CD4-positive, CD25-positive, alpha-beta regulatory T cell (primary cell): ENCODE measurements at regions not wholly inside any gene's neighbourhood (a gene's known extent, or its start where the extent isn't known, plus 50 kb on each side); places are given as distances from the start of the nearest gene placed in this dataset.

Experiments used
- ATAC-seq, 2 donors: fragments of 150-1000 bp; cut with Tn5 transposase; one replicate each; pipeline ENCODE4 v1.10.0; 2021; ENCODE audit warnings: low read depth in 2 of 2, moderate number of reproducible peaks in 2 of 2, moderate library complexity in 1 of 2
- DNase-seq, 3 donors: peaks; one replicate each; pipeline versions ENCODE4 v3.0.0 to v3.0.0-alpha.2; 2012 to 2022; ENCODE audit warnings: mixed read lengths in 1 of 3
- H3K27ac ChIP-seq: one replicate; pipeline ENCODE4 v1.7.0; 2013; ENCODE audit warnings: mild to moderate bottlenecking, low read length; ENCODE audit not compliant: insufficient read depth, poor library complexity, severe bottlenecking
- H3K27me3 ChIP-seq: one replicate; pipeline ENCODE4 v1.7.0; 2013; ENCODE audit warnings: low read length; ENCODE audit not compliant: control insufficient read depth, insufficient read depth
- H3K36me3 ChIP-seq: one replicate; pipeline ENCODE4 v1.7.0; 2013; ENCODE audit warnings: mild to moderate bottlenecking, low read length, moderate library complexity; ENCODE audit not compliant: control insufficient read depth, insufficient read depth
- H3K4me1 ChIP-seq: 2 replicates; pipeline ENCODE4 v1.7.0; 2013; ENCODE audit warnings: mild to moderate bottlenecking, low read length; ENCODE audit not compliant: insufficient read depth, control insufficient read depth, poor library complexity, severe bottlenecking
- H3K4me3 ChIP-seq: one replicate; pipeline ENCODE4 v1.7.0; 2013; ENCODE audit warnings: low read depth, mild to moderate bottlenecking, low read length, moderate library complexity
- H3K9me3 ChIP-seq, 2 experiments: 1 replicate in 1 of 2; 2 replicates in 1 of 2; pipeline ENCODE4 v1.7.0; 2013; ENCODE audit warnings: low read length in 2 of 2, mild to moderate bottlenecking in 1 of 2, moderate library complexity in 1 of 2; ENCODE audit not compliant: control insufficient read depth in 2 of 2
- H3K27ac Mint-ChIP-seq, 3 donors: one replicate each; pipeline ENCODE4 v1.8.0; 2020 to 2022; ENCODE audit warnings: mild to moderate bottlenecking in 3 of 3, mixed read lengths in 3 of 3, moderate library complexity in 2 of 3
- H3K27me3 Mint-ChIP-seq: one replicate; pipeline ENCODE4 v1.8.0; 2022; ENCODE audit warnings: mild to moderate bottlenecking, mixed read lengths
- H3K36me3 Mint-ChIP-seq: one replicate; pipeline ENCODE4 v1.8.0; 2020; ENCODE audit warnings: mixed read lengths
- H3K4me1 Mint-ChIP-seq, 4 donors: one replicate each; pipeline ENCODE4 v1.8.0; 2020 to 2022; ENCODE audit warnings: mixed read lengths in 4 of 4, mild to moderate bottlenecking in 1 of 4
- H3K4me3 Mint-ChIP-seq, 4 donors: one replicate each; pipeline ENCODE4 v1.8.0; 2020 to 2022; ENCODE audit warnings: mild to moderate bottlenecking in 4 of 4, mixed read lengths in 4 of 4, moderate library complexity in 3 of 4
- H3K9me3 Mint-ChIP-seq, 7 donors: one replicate each; pipeline ENCODE4 v1.8.0; 2020 to 2022; ENCODE audit warnings: mixed read lengths in 7 of 7, mild to moderate bottlenecking in 3 of 7, moderate library complexity in 2 of 7

DNA sequence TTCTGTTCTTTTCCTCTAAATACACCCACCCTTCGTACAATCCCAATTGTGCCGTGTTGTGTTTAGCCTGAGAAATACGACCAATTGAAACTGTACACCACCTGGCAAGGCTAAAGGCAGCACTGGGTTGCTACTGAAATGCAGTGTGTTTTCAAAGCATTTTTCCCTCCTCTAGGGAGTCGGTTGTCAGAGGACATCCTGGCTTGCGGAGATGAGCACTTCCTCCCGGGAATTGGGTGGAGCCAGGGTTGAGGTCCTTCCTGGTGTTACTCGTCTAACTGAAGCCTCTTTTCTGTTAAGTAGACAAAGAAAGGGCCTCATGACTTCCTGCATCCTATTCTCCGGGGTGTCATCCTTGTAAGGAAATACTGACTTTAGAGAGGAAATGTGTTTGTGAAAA, 133.5 kb downstream of the MTPAP start:
- Histone ChIP-seq H3K9me3 (no peaks in the 10 kb centered on the region), H3K27me3 (peaks cover 5% of the 10 kb centered on the region), H3K36me3 (no peaks in the 10 kb centered on the region), H3K4me3 (no peak overlapping the region), H3K27ac (no peak overlapping the region), H3K4me1 (no peaks in the 10 kb centered on the region)
- H3K9me3 Mint-ChIP-seq, result peaks cover 0 to 3% (median 0%) of the 10 kb centered on the region in 7 donors
- H3K27me3 Mint-ChIP-seq, result peaks cover 25% of the 10 kb centered on the region
- no peak overlapping the region for H3K4me3 Mint-ChIP-seq
- H3K36me3 Mint-ChIP-seq, result no peaks in the 10 kb centered on the region
- no peak for DNase-seq
- H3K27ac Mint-ChIP-seq, result no peak overlapping the region
- no peak for ATAC-seq
- H3K4me1 Mint-ChIP-seq, result peaks cover 0 to 9% (median 2%) of the 10 kb centered on the region in 4 donors

DNA sequence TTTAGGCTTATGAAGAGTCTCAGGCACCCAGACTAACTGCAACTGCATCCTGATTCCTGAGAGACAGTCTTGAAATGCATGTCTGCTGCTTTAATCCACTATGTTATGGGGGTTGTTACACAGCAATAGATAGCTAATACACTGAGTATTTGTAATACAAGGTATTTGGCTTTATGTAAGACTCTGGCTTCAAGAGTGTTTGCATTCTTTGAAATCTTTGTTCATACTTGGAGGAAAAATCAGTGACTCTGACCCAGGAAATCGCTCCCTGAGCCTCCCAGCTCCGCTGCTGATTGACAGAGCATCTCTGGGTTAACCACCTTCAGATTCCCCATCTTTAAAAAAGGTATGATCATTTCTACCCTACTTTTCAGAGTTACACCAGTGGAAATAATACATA, 133.9 kb downstream of the MTPAP start:
- H3K4me1 Mint-ChIP-seq, result peaks cover 0 to 6% (median 0%) of the 10 kb centered on the region in 4 donors
- H3K4me3 Mint-ChIP-seq, result no peak overlapping the region
- H3K4me1 ChIP-seq, result no peaks in the 10 kb centered on the region
- no peaks in the 10 kb centered on the region for H3K36me3 ChIP-seq
- H3K4me3 ChIP-seq, result no peak overlapping the region
- H3K27me3 Mint-ChIP-seq, result peaks cover 25% of the 10 kb centered on the region
- H3K36me3 Mint-ChIP-seq, result no peaks in the 10 kb centered on the region
- ATAC-seq (no peak), DNase-seq (no peak)
- H3K27ac ChIP-seq, result no peak overlapping the region
- no peaks in the 10 kb centered on the region for H3K9me3 ChIP-seq
- H3K9me3 Mint-ChIP-seq, result peaks cover 0 to 3% (median 0%) of the 10 kb centered on the region in 7 donors
- peaks cover 5% of the 10 kb centered on the region for H3K27me3 ChIP-seq
- H3K27ac Mint-ChIP-seq, result no peak overlapping the region

DNA sequence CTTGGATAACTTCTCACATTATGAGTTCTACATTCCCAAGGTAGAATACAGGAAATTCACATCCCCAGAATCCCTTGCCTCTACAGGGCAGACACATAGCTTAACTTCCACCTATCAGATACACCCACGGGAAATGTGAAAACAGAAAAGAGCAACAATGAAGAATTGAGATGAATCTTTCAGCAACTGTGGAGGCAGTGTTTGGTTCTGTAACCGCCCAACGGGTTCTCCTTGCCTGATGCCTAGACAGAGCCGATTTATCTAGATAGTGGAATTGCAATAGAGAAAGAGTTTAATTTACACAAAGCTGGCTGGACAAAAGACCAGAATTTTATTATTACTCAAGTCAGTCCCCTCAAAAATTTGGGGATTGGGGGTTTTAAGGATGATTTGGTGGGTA, 138.8 kb downstream of the MTPAP start:
- Mint-ChIP-seq H3K27ac (no peak overlapping the region), H3K27me3 (peaks cover 3% of the 10 kb centered on the region), H3K4me3 (no peak overlapping the region), H3K36me3 (no peaks in the 10 kb centered on the region), H3K9me3 (peaks cover 0 to 3% (median 0%) of the 10 kb centered on the region in 7 donors), H3K4me1 (peaks cover 0 to 4% (median 0%) of the 10 kb centered on the region in 4 donors)
- H3K27me3 ChIP-seq, result no peaks in the 10 kb centered on the region
- no peak overlapping the region for H3K27ac ChIP-seq
- H3K9me3 ChIP-seq, result no peaks in the 10 kb centered on the region
- no peaks in the 10 kb centered on the region for H3K36me3 ChIP-seq
- no peak for ATAC-seq
- no peak overlapping the region for H3K4me3 ChIP-seq
- no peaks in the 10 kb centered on the region for H3K4me1 ChIP-seq
- no peak for DNase-seq

DNA sequence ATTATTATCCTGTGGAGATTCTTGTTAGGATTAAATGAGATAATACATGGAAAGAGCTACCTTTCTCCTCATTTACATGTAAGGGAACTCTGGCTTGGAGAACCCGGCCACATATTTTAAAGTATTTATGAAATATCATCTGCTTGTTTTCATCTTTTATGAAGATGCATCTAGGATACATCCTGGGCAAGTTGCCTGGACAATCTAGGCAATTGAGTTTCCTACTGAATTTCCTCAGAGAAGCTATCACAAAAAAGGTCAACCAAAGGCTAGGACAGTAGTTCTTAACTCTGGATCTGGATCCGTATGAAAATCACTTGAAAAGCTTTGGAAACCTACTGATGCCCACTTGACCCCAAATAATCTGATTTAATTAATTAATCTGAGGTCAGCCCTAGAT, 140.7 kb downstream of the MTPAP start:
- no peak overlapping the region for H3K4me3 Mint-ChIP-seq
- H3K9me3 ChIP-seq, result peaks cover 3% of the 10 kb centered on the region in 2 experiments
- no peak for ATAC-seq
- no peak overlapping the region for H3K4me3 ChIP-seq
- peaks cover 0 to 5% (median 2%) of the 10 kb centered on the region in 7 donors for H3K9me3 Mint-ChIP-seq
- H3K27ac Mint-ChIP-seq, result no peak overlapping the region
- no peaks in the 10 kb centered on the region for H3K27me3 ChIP-seq
- no peaks in the 10 kb centered on the region for H3K36me3 Mint-ChIP-seq
- peaks cover 6% of the 10 kb centered on the region for H3K27me3 Mint-ChIP-seq
- peaks cover 0 to 4% (median 0%) of the 10 kb centered on the region in 4 donors for H3K4me1 Mint-ChIP-seq
- DNase-seq, result no peak
- H3K4me1 ChIP-seq, result no peaks in the 10 kb centered on the region
- no peaks in the 10 kb centered on the region for H3K36me3 ChIP-seq
- no peak overlapping the region for H3K27ac ChIP-seq

DNA sequence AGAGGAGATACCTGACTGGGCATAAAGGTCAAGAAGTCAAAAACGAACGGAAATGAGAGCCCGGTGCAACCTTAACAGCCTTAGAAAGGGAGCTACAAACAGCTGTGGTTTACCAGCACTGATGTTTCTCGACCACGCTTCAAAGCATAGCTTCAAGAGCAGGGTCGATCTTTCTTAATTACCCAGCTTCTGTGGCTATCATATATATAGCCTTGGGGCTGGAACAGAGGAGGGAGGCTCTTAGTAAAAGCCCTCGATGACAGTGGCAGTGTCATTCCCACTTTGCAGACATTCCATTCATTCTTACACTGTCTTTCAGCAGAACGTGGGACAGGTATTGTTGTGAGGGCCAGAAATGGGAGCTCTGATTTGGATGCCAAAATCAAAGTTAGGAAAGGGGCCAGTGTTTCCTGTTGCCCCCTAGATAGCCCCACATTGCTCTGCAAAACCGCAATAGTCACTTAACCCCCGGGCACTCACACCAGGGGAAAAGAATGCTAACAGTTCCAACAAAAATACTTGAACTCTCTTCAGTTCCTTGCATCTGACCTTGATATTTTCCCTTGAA, 141.5 kb downstream of the MTPAP start:
- H3K27ac Mint-ChIP-seq, result no peak overlapping the region
- Histone ChIP-seq H3K9me3 (peaks cover 4% of the 10 kb centered on the region in 2 experiments), H3K27me3 (no peaks in the 10 kb centered on the region), H3K4me3 (no peak overlapping the region), H3K36me3 (no peaks in the 10 kb centered on the region), H3K27ac (no peak overlapping the region), H3K4me1 (no peaks in the 10 kb centered on the region)
- ATAC-seq (no peak), DNase-seq (no peak)
- H3K9me3 Mint-ChIP-seq, result peaks cover 0 to 5% (median 2%) of the 10 kb centered on the region in 7 donors
- peaks cover 0 to 4% (median 0%) of the 10 kb centered on the region in 4 donors for H3K4me1 Mint-ChIP-seq
- H3K36me3 Mint-ChIP-seq, result no peaks in the 10 kb centered on the region
- H3K27me3 Mint-ChIP-seq, result peaks cover 6% of the 10 kb centered on the region
- H3K4me3 Mint-ChIP-seq, result no peak overlapping the region

GRCh38 chr10:30200017-30200415, 140.6 kb upstream of the JCAD start:
- Mint-ChIP-seq H3K27me3 (peaks cover 10% of the 10 kb centered on the region), H3K4me3 (no peak overlapping the region), H3K4me1 (peaks cover 0 to 2% (median 0%) of the 10 kb centered on the region in 4 donors), H3K9me3 (peaks cover 0 to 5% (median 1%) of the 10 kb centered on the region in 7 donors), H3K27ac (no peak overlapping the region), H3K36me3 (no peaks in the 10 kb centered on the region)
- peaks cover 11% of the 10 kb centered on the region for H3K27me3 ChIP-seq
- no peak for ATAC-seq
- no peaks in the 10 kb centered on the region for H3K36me3 ChIP-seq
- H3K9me3 ChIP-seq, result peaks cover 4% of the 10 kb centered on the region in 2 experiments
- no peaks in the 10 kb centered on the region for H3K4me1 ChIP-seq
- H3K4me3 ChIP-seq, result no peak overlapping the region
- no peak for DNase-seq
- H3K27ac ChIP-seq, result no peak overlapping the region

DNA sequence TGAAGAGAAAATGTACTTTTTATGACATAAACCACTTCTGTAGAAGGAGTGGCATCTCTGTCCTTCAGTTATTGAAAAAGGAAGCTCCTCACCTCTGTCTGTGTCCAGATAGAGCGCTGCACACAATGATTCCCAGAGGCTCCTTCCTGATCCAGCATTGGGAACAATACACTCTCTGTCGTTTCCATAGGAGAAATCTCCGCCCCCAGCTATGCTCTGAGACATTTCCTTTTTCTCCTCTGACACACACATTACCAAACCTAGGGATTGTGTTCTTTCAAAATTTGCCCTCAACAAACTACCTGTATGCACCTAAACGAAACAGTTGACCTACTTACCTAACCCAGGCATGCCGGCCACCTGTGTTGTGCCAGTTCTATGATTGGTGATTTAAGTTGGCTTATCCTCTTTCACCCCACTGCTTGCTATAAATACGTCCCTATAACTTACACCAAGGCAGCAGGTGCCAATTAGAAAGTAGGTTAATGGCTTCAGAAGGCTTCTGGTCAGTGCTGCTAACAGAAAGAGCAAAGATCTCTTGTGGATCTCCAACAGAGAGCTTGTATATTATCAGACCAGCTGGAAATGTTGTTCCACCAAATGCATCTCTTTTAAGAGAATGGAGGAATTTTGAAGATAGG, 140.1 kb upstream of the JCAD start:
- Histone ChIP-seq H3K27ac (no peak overlapping the region), H3K4me3 (no peak overlapping the region), H3K4me1 (no peaks in the 10 kb centered on the region), H3K36me3 (no peaks in the 10 kb centered on the region), H3K9me3 (peaks cover 4% of the 10 kb centered on the region in 2 experiments), H3K27me3 (peaks cover 11% of the 10 kb centered on the region)
- Mint-ChIP-seq H3K9me3 (peaks cover 0 to 5% (median 1%) of the 10 kb centered on the region in 7 donors), H3K27ac (no peak overlapping the region), H3K27me3 (peaks cover 9% of the 10 kb centered on the region), H3K4me1 (peaks cover 0 to 2% (median 0%) of the 10 kb centered on the region in 4 donors), H3K4me3 (no peak overlapping the region), H3K36me3 (no peaks in the 10 kb centered on the region)
- ATAC-seq (no peak), DNase-seq (no peak)

DNA sequence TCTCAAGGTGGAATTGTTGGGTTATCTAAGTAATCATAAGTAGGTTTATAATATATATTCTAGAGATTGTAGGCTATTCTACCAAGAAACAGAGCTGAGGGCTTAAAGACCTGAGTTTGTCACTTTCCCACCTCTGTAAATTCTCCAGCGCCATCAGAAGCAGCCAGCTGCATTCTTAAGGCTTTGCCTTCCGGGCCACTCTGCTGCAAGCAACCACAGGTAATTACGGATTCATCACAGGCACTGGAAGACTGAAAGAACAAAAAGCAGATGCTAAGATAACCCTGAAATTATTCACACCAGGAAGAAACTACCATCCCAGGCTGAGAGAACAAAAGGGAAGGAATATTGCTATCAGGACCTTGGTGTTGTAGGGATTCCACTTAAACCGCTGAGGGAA, 137.8 kb upstream of the JCAD start:
- DNase-seq (no peak), ATAC-seq (no peak)
- peaks cover 0 to 2% (median 0%) of the 10 kb centered on the region in 4 donors for H3K4me1 Mint-ChIP-seq
- Histone ChIP-seq H3K27ac (no peak overlapping the region), H3K4me3 (no peak overlapping the region), H3K27me3 (peaks cover 11% of the 10 kb centered on the region), H3K36me3 (no peaks in the 10 kb centered on the region), H3K9me3 (no peaks in the 10 kb centered on the region), H3K4me1 (no peaks in the 10 kb centered on the region)
- H3K9me3 Mint-ChIP-seq, result peaks cover 0 to 2% (median 0%) of the 10 kb centered on the region in 7 donors
- H3K27me3 Mint-ChIP-seq, result peaks cover 9% of the 10 kb centered on the region
- no peak overlapping the region for H3K4me3 Mint-ChIP-seq
- no peak overlapping the region for H3K27ac Mint-ChIP-seq
- no peaks in the 10 kb centered on the region for H3K36me3 Mint-ChIP-seq
